IMR-90 (cell line): ENCODE measurements at regions not wholly inside any gene's neighbourhood (a gene's known extent, or its start where the extent isn't known, plus 50 kb on each side); places are given as distances from the start of the nearest gene placed in this dataset.

ENCODE experiments used
- ATAC-seq: fragments of 200-7000 bp; cut with Tn5 transposase; 2 replicates; pipeline ENCODE4 v1.9.1; 2020; ENCODE audit warnings: low read depth, mild to moderate bottlenecking, moderate library complexity
- BruUV-seq: library from RNA; stranded (reverse); fragments of 400-500 nt; replicated peaks from 2 replicates; lab custom pipeline; 2021; lab: Mats Ljungman, UMichigan
- CTCF ChIA-PET: fragments of 300-600 bp; formaldehyde crosslinking; extraction: SDS; loops from one replicate; lab custom pipeline; 2021; ENCODE audit warnings: antibody characterized with exemption; lab: Yijun Ruan, JAX
- POLR2A ChIA-PET: fragments of 300-600 bp; sonication (Branson Sonifier 250); formaldehyde crosslinking; loops from one replicate; lab custom pipeline; 2022; ENCODE audit warnings: antibody characterized with exemption; ENCODE audit not compliant: unreplicated experiment; lab: Charles Lee
- DNase-seq: peaks from one replicate; pipeline ENCODE4 v3.0.0; 2013
- H2AFZ ChIP-seq: replicated peaks from 2 replicates; pipeline ENCODE3; 2013; ENCODE audit warnings: low read length, mild to moderate bottlenecking; ENCODE audit not compliant: poor library complexity
- H2AK5ac ChIP-seq: 2 replicates; pipeline ENCODE4 v1.6.1; 2013; ENCODE audit warnings: low read depth, low read length, inconsistent platforms
- H2AK9ac ChIP-seq: replicated peaks from 2 replicates; pipeline ENCODE3; 2013; ENCODE audit warnings: mild to moderate bottlenecking, low read depth, low read length, moderate library complexity; ENCODE audit not compliant: poor library complexity
- H2BK120ac ChIP-seq: 2 replicates; pipeline ENCODE4 v1.6.1; 2013; ENCODE audit warnings: low read depth, low read length, inconsistent platforms
- H2BK15ac ChIP-seq: 3 replicates; pipeline ENCODE4 v1.6.1; 2013; ENCODE audit warnings: low read depth, low read length, inconsistent platforms
- H2BK20ac ChIP-seq: 2 replicates; pipeline ENCODE4 v1.6.1; 2013; ENCODE audit warnings: low read depth, mild to moderate bottlenecking, inconsistent platforms, low read length, moderate library complexity
- H2BK5ac ChIP-seq: 2 replicates; pipeline ENCODE4 v1.6.1; 2013; ENCODE audit warnings: mild to moderate bottlenecking, low read depth, low read length, inconsistent platforms; ENCODE audit not compliant: poor library complexity, severe bottlenecking
- H3K14ac ChIP-seq: replicated peaks from 2 replicates; pipeline ENCODE4 v1.6.1; 2013; ENCODE audit warnings: low read depth, low read length, inconsistent platforms
- H3K18ac ChIP-seq: 2 replicates; pipeline ENCODE4 v1.6.1; 2013; ENCODE audit warnings: low read depth, low read length, control low read depth
- H3K23ac ChIP-seq: 2 replicates; pipeline ENCODE4 v1.6.1; 2013; ENCODE audit warnings: low read depth, low read length, inconsistent platforms
- H3K27ac ChIP-seq: 2 replicates; pipeline ENCODE4 v1.5.1; 2013; ENCODE audit warnings: mild to moderate bottlenecking, control low read depth, low read length; ENCODE audit not compliant: insufficient read depth
- H3K27me3 ChIP-seq: 2 replicates; pipeline ENCODE4 v1.6.1; 2013; ENCODE audit warnings: low read length; ENCODE audit not compliant: control insufficient read depth, insufficient read depth
- H3K36me3 ChIP-seq: 2 replicates; pipeline ENCODE4 v1.6.1; 2013; ENCODE audit warnings: low read length, mixed read lengths; ENCODE audit not compliant: control insufficient read depth, insufficient read depth
- H3K4ac ChIP-seq: 2 replicates; pipeline ENCODE4 v1.6.1; 2013; ENCODE audit warnings: low read depth, low read length, inconsistent platforms
- H3K4me1 ChIP-seq: 2 replicates; pipeline ENCODE4 v1.6.1; 2013; ENCODE audit warnings: low read length, mixed read lengths; ENCODE audit not compliant: control insufficient read depth, insufficient read depth
- H3K4me2 ChIP-seq: 2 replicates; pipeline ENCODE4 v1.6.1; 2013; ENCODE audit warnings: low read depth, mild to moderate bottlenecking, control low read depth, low read length, moderate library complexity
- H3K4me3 ChIP-seq: 2 replicates; pipeline ENCODE4 v1.5.1; 2013; ENCODE audit warnings: low read depth, mild to moderate bottlenecking, control low read depth, low read length, moderate library complexity; ENCODE audit not compliant: insufficient read depth
- H3K56ac ChIP-seq: 2 replicates; pipeline ENCODE4 v1.6.1; 2013; ENCODE audit warnings: low read length, inconsistent platforms; ENCODE audit not compliant: insufficient read depth; ENCODE audit errors: extremely low read depth
- H3K79me1 ChIP-seq, 2 experiments: 2 replicates each; pipeline ENCODE4 v1.6.1; 2013; ENCODE audit warnings: low read length in 2 of 2, inconsistent platforms in 1 of 2, low read depth in 1 of 2
- H3K9ac ChIP-seq: 2 replicates; pipeline ENCODE4 v1.6.1; 2013; ENCODE audit warnings: low read depth, low read length, control low read depth
- H3K9me1 ChIP-seq: 2 replicates; pipeline ENCODE4 v1.6.1; 2013; ENCODE audit warnings: low read length, inconsistent platforms; ENCODE audit not compliant: insufficient read depth
- H3K9me3 ChIP-seq: 2 replicates; pipeline ENCODE4 v1.6.1; 2013; ENCODE audit warnings: low read length; ENCODE audit not compliant: control insufficient read depth, insufficient read depth
- H4K20me1 ChIP-seq: 2 replicates; pipeline ENCODE4 v1.6.1; 2013; ENCODE audit warnings: low read length, inconsistent platforms; ENCODE audit not compliant: insufficient read depth
- H4K5ac ChIP-seq: 2 replicates; pipeline ENCODE4 v1.6.1; 2013; ENCODE audit warnings: mild to moderate bottlenecking, low read depth, low read length, control low read depth
- H4K8ac ChIP-seq, 2 experiments: 2 replicates each; pipeline ENCODE4 v1.6.1; 2013; ENCODE audit warnings: low read depth in 2 of 2, low read length in 2 of 2, control low read depth in 1 of 2, inconsistent platforms in 1 of 2
- H4K91ac ChIP-seq: 2 replicates; pipeline ENCODE4 v1.6.1; 2013; ENCODE audit warnings: low read depth, low read length, inconsistent platforms; ENCODE audit not compliant: insufficient read depth
- BHLHE40 ChIP-seq: fragments of 150-350 bp; IDR thresholded peaks from 2 replicates; pipeline ENCODE4 v1.6.1; 2016; ENCODE audit warnings: mild to moderate bottlenecking, low read depth, low read length
- CHD1 ChIP-seq: IDR thresholded peaks from 2 replicates; pipeline ENCODE4 v1.6.1; 2012; ENCODE audit warnings: low read depth, low read length, improper control_type of control experiment
- FOS ChIP-seq: fragments of 150-350 bp; IDR thresholded peaks from 2 replicates; pipeline ENCODE4 v1.6.1; 2016; ENCODE audit warnings: low read depth, low read length
- MAFK ChIP-seq: IDR thresholded peaks from 2 replicates; pipeline ENCODE4 v1.6.1; 2012; ENCODE audit warnings: low read depth, low read length, improper control_type of control experiment
- MAZ ChIP-seq: IDR thresholded peaks from 2 replicates; pipeline ENCODE4 v1.6.1; 2012; ENCODE audit warnings: low read depth, mild to moderate bottlenecking, low read length, improper control_type of control experiment, moderate library complexity, borderline replicate concordance
- MXI1 ChIP-seq: IDR thresholded peaks from 2 replicates; pipeline ENCODE4 v1.6.1; 2012; ENCODE audit warnings: low read depth, mild to moderate bottlenecking, low read length, moderate library complexity, borderline replicate concordance
- POLR2A ChIP-seq: IDR thresholded peaks from 2 replicates; pipeline ENCODE4 v1.6.1; 2012; ENCODE audit warnings: mild to moderate bottlenecking, low read depth, low read length
- RAD21 ChIP-seq: IDR thresholded peaks from 2 replicates; pipeline ENCODE4 v1.6.1; 2012; ENCODE audit warnings: low read length, improper control_type of control experiment
- RFX5 ChIP-seq: IDR thresholded peaks from 2 replicates; pipeline ENCODE4 v1.8.0; 2012; ENCODE audit warnings: low read depth, mild to moderate bottlenecking, low read length, moderate library complexity
- SMC3 ChIP-seq: fragments of 150-350 bp; IDR thresholded peaks from 2 replicates; pipeline ENCODE4 v1.6.1; 2016; ENCODE audit warnings: low read depth, mild to moderate bottlenecking, antibody characterized with exemption, low read length, moderate library complexity
- USF2 ChIP-seq: fragments of 150-350 bp; IDR thresholded peaks from 2 replicates; pipeline ENCODE4 v1.6.1; 2017; ENCODE audit warnings: mild to moderate bottlenecking, antibody characterized with exemption, low read length, low read depth
- WGBS, 2 experiments: methylation state at CpG; one replicate each; pipeline versions ENCODE4 v1.1.5 to v1.1.7; 2013; ENCODE audit warnings: missing lambda C conversion rate in 2 of 2; ENCODE audit not compliant: insufficient read length in 1 of 2; ENCODE audit errors: extremely low coverage in 2 of 2; 5-methylcytosine and 5-hydroxymethylcytosine counted together
- dilution Hi-C: fragments of 300-500 bp; cut with HindIII; formaldehyde crosslinking; loops from one replicate; pipeline ENCODE4 v1.14.3; 2018; ENCODE audit warnings: low sequenced_read_pairs; ENCODE audit not compliant: unreplicated experiment
- in situ Hi-C: fragments of 300-500 bp; cut with MboI; formaldehyde crosslinking; loops from 3 replicates; pipeline ENCODE4 v1.14.3; 2019; ENCODE audit warnings: low sequenced_read_pairs, inconsistent platforms, mixed read lengths
- intact Hi-C: fragments of 100-400 bp; cut with micrococcal nuclease; formaldehyde crosslinking; loops from 2 replicates; pipeline ENCODE4 v1.10.0; 2022
- TF ChIP-seq, protein P1 (sequence below): conservative IDR thresholded peaks from 2 replicates; pipeline ENCODE4 v1.5.1; 2012; ENCODE audit warnings: mild to moderate bottlenecking, low read depth, low read length, improper control_type of control experiment
- TF ChIP-seq, protein P2 (sequence below): fragments of 150-350 bp; IDR thresholded peaks from 2 replicates; pipeline ENCODE4 v1.6.1; 2016; ENCODE audit warnings: low read depth, mild to moderate bottlenecking, low read length, moderate library complexity, borderline replicate concordance

GRCh38 chr10:120658943-120659885, 191.9 kb upstream of the WDR11 start (continued):
- no peak for TF ChIP-seq FOS

DNA sequence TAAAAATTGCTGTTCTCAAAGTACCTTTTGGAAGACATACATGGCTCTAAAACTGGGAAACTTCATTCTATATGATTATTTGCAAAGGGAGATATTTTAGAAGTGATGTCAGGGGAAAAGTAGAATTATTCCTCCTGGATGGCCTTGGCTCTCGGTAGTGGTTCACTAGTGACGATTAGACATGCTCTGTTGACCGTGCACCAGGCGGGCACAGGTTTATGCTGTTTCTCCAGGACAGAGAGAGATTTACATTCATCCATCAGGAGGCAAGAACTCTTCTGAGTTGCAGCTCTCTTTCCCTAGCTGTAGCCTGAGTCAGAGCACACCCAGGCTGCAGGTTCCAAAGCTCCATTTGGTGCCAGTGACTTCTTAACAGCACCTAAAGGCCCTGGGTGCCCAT, 184.9 kb upstream of the WDR11 start:
- ATAC-seq (no peak), DNase-seq (no peak)
- Histone ChIP-seq H2BK120ac (no peak overlapping the region), H4K5ac (no peak overlapping the region), H3K4me1 (no peaks in the 10 kb centered on the region), H3K9me1 (no peaks in the 10 kb centered on the region), H2BK5ac (no peak overlapping the region), H3K9ac (no peak overlapping the region), H3K4ac (no peak overlapping the region), H2AK5ac (no peak overlapping the region), H3K36me3 (no peaks in the 10 kb centered on the region), H3K4me2 (no peak overlapping the region), H3K23ac (no peak overlapping the region), H3K14ac (no peak overlapping the region), H3K27me3 (no peaks in the 10 kb centered on the region), H4K20me1 (no peaks in the 10 kb centered on the region), H3K4me3 (no peak overlapping the region), H3K18ac (no peak overlapping the region), H2AFZ (no peak overlapping the region), H3K27ac (no peak overlapping the region), H2BK20ac (no peak overlapping the region), H3K9me3 (peaks cover 11% of the 10 kb centered on the region), H2BK15ac (no peak overlapping the region), H2AK9ac (no peak overlapping the region), H3K79me1 (no peaks in the 10 kb centered on the region), H4K91ac (no peak overlapping the region), H4K8ac (no peak overlapping the region), H3K56ac (no peak overlapping the region)
- dilution Hi-C loops = no loop called here
- BruUV-seq = no TSS peak
- CTCF ChIA-PET = no interaction called here
- WGBS, 2 experiments = 70% methylated on average over 2 of the region's 4 CpGs; no CpG with 5 or more reads in 1 of the 2 experiments
- POLR2A ChIA-PET = no interaction called here
- intact Hi-C loops = no loop called here
- in situ Hi-C loops = no loop called here
- no peak for TF ChIP-seq RFX5
- TF ChIP-seq FOS = no peak
- TF ChIP-seq, protein P1, sequence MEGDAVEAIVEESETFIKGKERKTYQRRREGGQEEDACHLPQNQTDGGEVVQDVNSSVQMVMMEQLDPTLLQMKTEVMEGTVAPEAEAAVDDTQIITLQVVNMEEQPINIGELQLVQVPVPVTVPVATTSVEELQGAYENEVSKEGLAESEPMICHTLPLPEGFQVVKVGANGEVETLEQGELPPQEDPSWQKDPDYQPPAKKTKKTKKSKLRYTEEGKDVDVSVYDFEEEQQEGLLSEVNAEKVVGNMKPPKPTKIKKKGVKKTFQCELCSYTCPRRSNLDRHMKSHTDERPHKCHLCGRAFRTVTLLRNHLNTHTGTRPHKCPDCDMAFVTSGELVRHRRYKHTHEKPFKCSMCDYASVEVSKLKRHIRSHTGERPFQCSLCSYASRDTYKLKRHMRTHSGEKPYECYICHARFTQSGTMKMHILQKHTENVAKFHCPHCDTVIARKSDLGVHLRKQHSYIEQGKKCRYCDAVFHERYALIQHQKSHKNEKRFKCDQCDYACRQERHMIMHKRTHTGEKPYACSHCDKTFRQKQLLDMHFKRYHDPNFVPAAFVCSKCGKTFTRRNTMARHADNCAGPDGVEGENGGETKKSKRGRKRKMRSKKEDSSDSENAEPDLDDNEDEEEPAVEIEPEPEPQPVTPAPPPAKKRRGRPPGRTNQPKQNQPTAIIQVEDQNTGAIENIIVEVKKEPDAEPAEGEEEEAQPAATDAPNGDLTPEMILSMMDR = no peak
- no peak for TF ChIP-seq BHLHE40
- TF ChIP-seq RAD21 = no peak
- TF ChIP-seq SMC3 = no peak
- TF ChIP-seq CHD1 = no peak
- TF ChIP-seq MXI1 = no peak
- TF ChIP-seq, protein P2, sequence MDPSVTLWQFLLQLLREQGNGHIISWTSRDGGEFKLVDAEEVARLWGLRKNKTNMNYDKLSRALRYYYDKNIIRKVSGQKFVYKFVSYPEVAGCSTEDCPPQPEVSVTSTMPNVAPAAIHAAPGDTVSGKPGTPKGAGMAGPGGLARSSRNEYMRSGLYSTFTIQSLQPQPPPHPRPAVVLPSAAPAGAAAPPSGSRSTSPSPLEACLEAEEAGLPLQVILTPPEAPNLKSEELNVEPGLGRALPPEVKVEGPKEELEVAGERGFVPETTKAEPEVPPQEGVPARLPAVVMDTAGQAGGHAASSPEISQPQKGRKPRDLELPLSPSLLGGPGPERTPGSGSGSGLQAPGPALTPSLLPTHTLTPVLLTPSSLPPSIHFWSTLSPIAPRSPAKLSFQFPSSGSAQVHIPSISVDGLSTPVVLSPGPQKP = no peak
- no peak for TF ChIP-seq POLR2A
- no peak for TF ChIP-seq MAZ
- TF ChIP-seq MAFK = no peak
- no peak for TF ChIP-seq USF2
